ENCODE measurements at regions not wholly inside any gene's neighbourhood (a gene's known extent, or its start where the extent isn't known, plus 50 kb on each side); places are given as distances from the start of the nearest gene placed in this dataset.

- no peaks in the 10 kb centered on the region for H4K20me1 ChIP-seq (ENCODE audit: insufficient read depth, low read length)
- no peak overlapping the region for H3K4me2 ChIP-seq (ENCODE audit: low read depth, low read length)
- no peak overlapping the region for H3K4ac ChIP-seq (ENCODE audit: low read depth, low read length)
- no peak overlapping the region for H4K5ac ChIP-seq (ENCODE audit: low read depth, low read length)
- H2AFZ ChIP-seq (replicated peaks; ENCODE audit: low read length, poor library complexity): no peak overlapping the region
- ATAC-seq (ENCODE audit: low read depth) (no peak), DNase-seq (no peak)
- H4K8ac ChIP-seq (ENCODE audit: low read depth in 2 of 2, low read length in 2 of 2): no peak overlapping the region
- no peaks in the 10 kb centered on the region for H3K4me1 ChIP-seq (ENCODE audit: control insufficient read depth, insufficient read depth, low read length)
- H2AK5ac ChIP-seq (ENCODE audit: low read depth, low read length): no peak overlapping the region
- peaks cover 2% of the 10 kb centered on the region for H3K9me3 ChIP-seq (ENCODE audit: control insufficient read depth, insufficient read depth, low read length)
- H3K27ac ChIP-seq (ENCODE audit: insufficient read depth, low read length): no peak overlapping the region
- WGBS, 2 experiments (ENCODE audit: extremely low coverage in 2 of 2, insufficient read length in 1 of 2): 42% methylated on average over 5 of the region's 6 CpGs; no CpG with 5 or more reads in 1 of the 2 experiments
- H3K79me1 ChIP-seq (ENCODE audit: low read depth in 1 of 2, low read length in 2 of 2): no peaks in the 10 kb centered on the region
- no peaks in the 10 kb centered on the region for H3K9me1 ChIP-seq (ENCODE audit: insufficient read depth, low read length)
- no peak overlapping the region for H4K91ac ChIP-seq (ENCODE audit: insufficient read depth, low read depth, low read length)
- no peaks in the 10 kb centered on the region for H3K27me3 ChIP-seq (ENCODE audit: control insufficient read depth, insufficient read depth, low read length)
- H3K23ac ChIP-seq (ENCODE audit: low read depth, low read length): no peak overlapping the region
- H2BK120ac ChIP-seq (ENCODE audit: low read depth, low read length): no peak overlapping the region
- H2AK9ac ChIP-seq (replicated peaks; ENCODE audit: low read depth, low read length, poor library complexity): no peak overlapping the region
- H3K4me3 ChIP-seq (ENCODE audit: insufficient read depth, low read depth, low read length): no peak overlapping the region
- dilution Hi-C loops (cut with HindIII; ENCODE audit: low sequenced_read_pairs, unreplicated experiment): no loop called here
- TF ChIP-seq USF2 (IDR thresholded peaks at IDR 0.05; ENCODE audit: low read depth, low read length): no peak
- TF ChIP-seq MXI1 (IDR thresholded peaks at IDR 0.05; ENCODE audit: borderline replicate concordance, low read depth, low read length): no peak
- TF ChIP-seq MAZ (IDR thresholded peaks at IDR 0.05; ENCODE audit: borderline replicate concordance, low read depth, low read length): no peak
- TF ChIP-seq BHLHE40 (IDR thresholded peaks at IDR 0.05; ENCODE audit: low read depth, low read length): no peak
- H2BK15ac ChIP-seq (ENCODE audit: low read depth, low read length): no peak overlapping the region
- H2BK20ac ChIP-seq (ENCODE audit: low read depth, low read length): no peak overlapping the region
- no peak overlapping the region for H3K14ac ChIP-seq (replicated peaks; ENCODE audit: low read depth, low read length)
- H3K56ac ChIP-seq (ENCODE audit: extremely low read depth, insufficient read depth, low read length): no peak overlapping the region
- in situ Hi-C loops (cut with MboI; ENCODE audit: low sequenced_read_pairs): no loop called here
- CTCF ChIA-PET: no interaction called here
- H2BK5ac ChIP-seq (ENCODE audit: low read depth, low read length, poor library complexity, severe bottlenecking): no peak overlapping the region
- H3K18ac ChIP-seq (ENCODE audit: low read depth, low read length): no peak overlapping the region
- POLR2A ChIA-PET (ENCODE audit: unreplicated experiment): no interaction called here
- H3K9ac ChIP-seq (ENCODE audit: low read depth, low read length): no peak overlapping the region
- no TSS peak for BruUV-seq (replicated peaks)
- no peaks in the 10 kb centered on the region for H3K36me3 ChIP-seq (ENCODE audit: control insufficient read depth, insufficient read depth, low read length)
- intact Hi-C loops (cut with micrococcal nuclease): no loop called here
Observed at GRCh38 chr20:60302875-60303274, 344.7 kb downstream of the CDH26 start.
